Aorta (tissue), 5 donors: ENCODE measurements at regions not wholly inside any gene's neighbourhood (a gene's known extent, or its start where the extent isn't known, plus 50 kb on each side); places are given as distances from the start of the nearest gene placed in this dataset.
A peak's percentile ranks its signal among the peaks of the same experiment; 100 is the strongest.
"Not testable (repeated sequence)": the region's sequence is repeated elsewhere in the genome, so short reads cannot be mapped to it uniquely, and the experiment has no call there.

Source experiments
- ATAC-seq: fragments of 200-7000 bp; cut with Tn5 transposase; one replicate; pipeline ENCODE4 v1.9.1; 2022; ENCODE audit warnings: moderate library complexity; ENCODE audit not compliant: low FRiP score
- DNase-seq, 2 donors: peaks; one replicate each; pipeline ENCODE4 v3.0.0-alpha.2; 2020
- H3K27ac ChIP-seq, 2 donors: one replicate each; pipeline ENCODE4 v1.5.1; 2013; ENCODE audit warnings: low read length in 2 of 2, mild to moderate bottlenecking in 2 of 2, moderate library complexity in 2 of 2, control low read depth in 1 of 2, inconsistent platforms in 1 of 2, low read depth in 1 of 2
- H3K27me3 ChIP-seq, 2 donors: one replicate each; pipeline ENCODE4 v1.6.1; 2013; ENCODE audit warnings: control low read depth in 1 of 2, low read length in 1 of 2, mild to moderate bottlenecking in 1 of 2, moderate library complexity in 1 of 2; ENCODE audit not compliant: insufficient read depth in 2 of 2, control insufficient read depth in 1 of 2
- H3K36me3 ChIP-seq, 2 donors: one replicate each; pipeline ENCODE4 v1.6.1; 2013; ENCODE audit warnings: control low read depth in 1 of 2, low read length in 1 of 2, mild to moderate bottlenecking in 1 of 2; ENCODE audit not compliant: insufficient read depth in 2 of 2, control insufficient read depth in 1 of 2
- H3K4me1 ChIP-seq, 2 donors: one replicate each; pipeline ENCODE4 v1.6.1; 2013; ENCODE audit warnings: low read length in 2 of 2, control low read depth in 1 of 2, mild to moderate bottlenecking in 1 of 2, moderate library complexity in 1 of 2; ENCODE audit not compliant: insufficient read depth in 2 of 2, control insufficient read depth in 1 of 2
- H3K4me3 ChIP-seq, 2 donors: one replicate each; pipeline ENCODE4 v1.5.1; 2013; ENCODE audit warnings: low read length in 2 of 2, control low read depth in 1 of 2, mild to moderate bottlenecking in 1 of 2
- H3K9me3 ChIP-seq: one replicate; pipeline ENCODE4 v1.6.1; 2013; ENCODE audit warnings: mild to moderate bottlenecking, low read length; ENCODE audit not compliant: control insufficient read depth
- WGBS, 2 donors: extraction: QIAGEN DNeasy Blood & Tissue Kit; methylation state at CpG; one replicate each; pipeline ENCODE4 v1.1.7; 2013; 5-methylcytosine and 5-hydroxymethylcytosine counted together
- intact Hi-C, 2 donors: fragments of 100-400 bp; cut with DNase I; formaldehyde crosslinking; loops; one replicate each; pipeline versions ENCODE4 v1.14.2 to v1.15.0; 2022
- donor health status: healthy with polysubstance abuse.
- donor health status: Bipolar disorder and iron deficiency.
- donor health status: DM: no; HTN: no; CAD: no.
- donor health status: DM: no; HTN: no; CAD: no.
- donor health status: DM: yes; HTN: yes; CAD: no.

DNA sequence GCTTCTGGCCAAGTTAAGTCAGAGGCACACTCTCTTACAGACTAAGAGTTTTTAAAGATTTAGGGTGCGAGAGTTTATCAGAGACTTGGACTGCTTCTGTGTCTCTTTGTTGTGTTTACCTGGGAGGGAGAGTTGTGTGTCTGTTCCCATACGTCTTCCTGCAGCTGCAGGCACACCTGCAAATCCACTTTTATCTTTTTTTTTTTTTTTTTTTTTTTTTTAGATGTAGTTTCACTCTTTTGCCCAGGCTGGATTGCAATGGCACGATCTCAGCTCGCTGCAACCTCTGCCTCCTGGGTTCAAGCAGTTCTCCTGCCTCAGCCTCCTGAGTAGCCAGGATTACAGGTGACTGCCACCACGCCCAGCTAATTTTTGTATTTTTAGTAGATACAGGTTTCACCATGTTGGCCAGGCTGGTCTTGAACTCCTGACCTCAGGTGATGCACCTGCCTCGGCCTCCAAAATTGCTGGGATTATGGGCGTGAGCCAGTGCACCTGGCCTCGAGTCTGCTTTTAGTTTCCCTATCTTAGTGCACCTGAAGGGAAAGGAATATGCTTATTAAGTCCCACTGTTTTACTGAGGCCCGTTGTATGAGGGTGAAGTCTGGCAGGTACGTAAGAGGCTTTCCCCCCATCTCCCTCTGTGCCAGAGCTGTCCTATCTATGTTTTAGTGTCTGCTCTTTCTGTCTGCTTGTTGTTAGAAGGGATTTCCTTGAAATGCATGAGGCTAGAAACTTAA, 1488.0 kb downstream of the CDH11 start:
- intact Hi-C loops, H3K36me3 ChIP-seq, ATAC-seq, H3K4me3 ChIP-seq, DNase-seq, H3K9me3 ChIP-seq, H3K4me1 ChIP-seq, H3K27me3 ChIP-seq, H3K27ac ChIP-seq: not testable (repeated sequence)
- 88 to 91% methylated on average over 10 of the region's 10 CpGs for WGBS, 2 donors

DNA sequence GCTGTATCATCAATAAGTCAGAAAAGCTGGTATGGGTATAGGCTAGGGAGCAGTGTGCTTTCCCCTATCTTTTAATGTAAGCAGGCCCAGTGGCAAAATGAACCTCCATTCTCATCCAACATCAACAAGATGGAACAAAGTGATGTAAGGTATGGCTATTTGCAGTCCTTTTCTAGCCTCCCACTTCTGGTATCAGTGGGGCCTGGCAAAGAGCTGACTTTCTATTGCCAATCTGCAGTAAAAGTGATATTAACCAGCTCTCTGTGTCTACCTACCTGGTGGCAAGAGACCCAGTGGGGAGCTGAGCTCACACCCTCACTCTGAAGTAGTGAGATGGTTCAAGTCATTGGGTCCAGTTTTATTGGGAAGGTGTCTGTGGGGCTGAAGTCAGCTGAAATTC, 1492.6 kb downstream of the CDH11 start:
- intact Hi-C loops: no loop called here

DNA sequence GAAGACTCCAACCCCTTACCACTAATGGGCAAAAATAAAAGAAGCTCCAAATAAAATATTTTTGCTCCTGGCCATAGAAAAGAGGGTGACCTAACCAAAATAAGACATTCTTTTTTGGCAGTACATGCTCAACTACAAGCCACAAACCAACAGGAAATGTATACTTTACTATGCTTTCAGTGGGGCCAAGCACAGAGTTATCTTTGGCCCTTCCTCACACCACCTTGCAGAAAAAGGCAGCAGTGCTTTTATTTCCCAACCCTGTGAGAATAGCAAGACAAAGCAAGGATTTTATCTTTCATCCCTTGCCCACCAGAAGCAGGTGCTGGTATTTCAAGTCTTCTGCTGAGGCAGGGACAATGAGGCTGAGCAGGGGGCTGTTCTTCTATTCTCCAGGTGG, 1493.1 kb downstream of the CDH11 start:
- no peak for ATAC-seq
- Histone ChIP-seq H3K9me3 (no peaks in the 10 kb centered on the region), H3K36me3 (no peaks in the 10 kb centered on the region), H3K27me3 (peaks cover 0 to 3% of the 10 kb centered on the region in 2 donors), H3K4me3 (no peak overlapping the region), H3K4me1 (no peaks in the 10 kb centered on the region), H3K27ac (no peak overlapping the region)
- no peak for DNase-seq
- intact Hi-C loops: no loop called here

More for the DNA sequence above, 1492.6 kb downstream of the CDH11 start:
- no peak overlapping the region for H3K4me3 ChIP-seq
- H3K4me1 ChIP-seq: no peaks in the 10 kb centered on the region
- H3K9me3 ChIP-seq: no peaks in the 10 kb centered on the region
- H3K27me3 ChIP-seq: peaks cover 0 to 3% of the 10 kb centered on the region in 2 donors
- ATAC-seq (no peak), DNase-seq (no peak)
- H3K36me3 ChIP-seq: no peaks in the 10 kb centered on the region
- H3K27ac ChIP-seq: no peak overlapping the region

DNA sequence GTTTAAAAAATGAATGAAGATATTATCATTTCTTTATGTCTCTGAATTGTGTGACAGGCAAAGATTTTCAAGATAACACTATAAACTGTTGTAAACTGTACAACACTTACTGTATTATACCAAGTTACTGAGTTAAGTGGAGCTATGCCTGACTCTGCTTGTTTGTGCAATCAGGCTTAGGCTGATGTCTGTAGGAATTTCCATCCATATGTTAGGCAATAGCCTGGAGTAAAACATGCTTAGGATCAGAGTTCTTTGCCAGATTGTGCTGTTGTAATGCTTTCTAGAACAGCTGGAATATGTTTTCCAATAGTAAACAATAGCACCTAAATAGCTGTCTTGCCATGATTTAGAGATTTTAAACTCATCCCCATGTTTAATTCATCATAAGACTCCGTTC, 1496.7 kb downstream of the CDH11 start:
- H3K36me3 ChIP-seq: no peaks in the 10 kb centered on the region
- peaks cover 0 to 3% of the 10 kb centered on the region in 2 donors for H3K27me3 ChIP-seq
- DNase-seq: no peak
- H3K4me3 ChIP-seq: no peak overlapping the region
- H3K27ac ChIP-seq: no peak overlapping the region
- intact Hi-C loops: no loop called here
- no peaks in the 10 kb centered on the region for H3K9me3 ChIP-seq
- WGBS, 2 donors: 86 to 92% methylated on average over 1 of the region's 1 CpG
- ATAC-seq: no peak
- no peaks in the 10 kb centered on the region for H3K4me1 ChIP-seq

DNA sequence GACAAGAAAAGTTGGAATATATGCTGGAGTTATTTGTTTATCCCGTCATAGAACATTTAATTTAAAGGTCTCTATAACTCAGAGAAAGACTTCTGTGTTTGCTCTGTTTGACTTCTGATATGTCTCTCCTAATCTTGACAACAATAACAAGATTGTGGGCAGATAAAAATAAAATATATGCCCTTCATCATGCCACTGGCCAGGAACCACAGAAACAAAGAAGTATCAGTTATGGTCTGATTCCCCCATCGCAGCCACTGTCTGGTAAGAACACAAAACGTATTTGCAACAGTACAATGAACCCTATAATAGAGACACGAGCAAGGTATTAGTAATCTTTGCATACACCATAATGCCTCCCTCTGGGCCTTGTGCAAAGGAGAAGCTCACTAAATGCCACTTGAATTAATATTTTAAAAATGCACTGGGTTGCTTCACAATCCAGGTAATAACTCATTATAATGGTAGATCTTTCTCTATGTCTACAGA, 1498.3 kb downstream of the CDH11 start:
- intact Hi-C loops: no loop called here
- Histone ChIP-seq H3K4me1 (no peaks in the 10 kb centered on the region), H3K9me3 (no peaks in the 10 kb centered on the region), H3K27me3 (peaks cover 0 to 3% of the 10 kb centered on the region in 2 donors), H3K27ac (no peak overlapping the region), H3K36me3 (no peaks in the 10 kb centered on the region), H3K4me3 (no peak overlapping the region)
- DNase-seq: no peak
- no peak for ATAC-seq
- 51 to 63% methylated on average over 4 of the region's 4 CpGs for WGBS, 2 donors

DNA sequence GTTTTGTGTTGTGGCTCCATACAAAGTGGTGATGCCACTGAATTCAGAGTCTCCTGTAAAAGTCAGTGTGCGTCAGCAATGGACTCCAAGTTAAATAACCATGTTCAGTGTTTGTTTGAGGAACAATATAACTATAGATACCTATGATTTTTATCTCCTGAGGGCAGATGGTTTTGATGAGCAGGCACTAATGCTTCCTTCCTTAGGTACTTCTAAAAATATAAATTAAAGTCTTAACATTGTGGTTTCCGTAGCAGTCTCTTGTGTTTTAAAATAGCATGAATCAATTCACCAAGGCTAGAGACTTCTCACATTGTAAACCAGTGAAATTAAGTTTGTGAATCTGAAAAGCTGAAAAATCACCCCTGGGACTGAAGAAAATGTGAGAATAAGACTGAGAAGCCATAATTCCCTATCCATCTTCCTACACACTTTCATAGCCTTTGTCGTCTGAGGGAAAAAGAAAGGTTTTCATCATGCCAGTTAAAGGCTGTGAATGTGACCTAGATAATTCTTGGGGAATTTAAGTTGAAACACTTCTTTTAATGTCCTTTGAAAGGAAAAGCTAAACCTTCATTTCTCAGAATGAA, 1502.9 kb downstream of the CDH11 start:
- no peak overlapping the region for H3K4me3 ChIP-seq
- intact Hi-C loops: no loop called here
- no peaks in the 10 kb centered on the region for H3K9me3 ChIP-seq
- no peaks in the 10 kb centered on the region for H3K36me3 ChIP-seq
- ATAC-seq: no peak
- no peaks in the 10 kb centered on the region for H3K4me1 ChIP-seq
- 57 to 62% methylated on average over 3 of the region's 3 CpGs for WGBS, 2 donors
- no peaks in the 10 kb centered on the region for H3K27me3 ChIP-seq
- H3K27ac ChIP-seq: no peak overlapping the region
- no peak for DNase-seq

DNA sequence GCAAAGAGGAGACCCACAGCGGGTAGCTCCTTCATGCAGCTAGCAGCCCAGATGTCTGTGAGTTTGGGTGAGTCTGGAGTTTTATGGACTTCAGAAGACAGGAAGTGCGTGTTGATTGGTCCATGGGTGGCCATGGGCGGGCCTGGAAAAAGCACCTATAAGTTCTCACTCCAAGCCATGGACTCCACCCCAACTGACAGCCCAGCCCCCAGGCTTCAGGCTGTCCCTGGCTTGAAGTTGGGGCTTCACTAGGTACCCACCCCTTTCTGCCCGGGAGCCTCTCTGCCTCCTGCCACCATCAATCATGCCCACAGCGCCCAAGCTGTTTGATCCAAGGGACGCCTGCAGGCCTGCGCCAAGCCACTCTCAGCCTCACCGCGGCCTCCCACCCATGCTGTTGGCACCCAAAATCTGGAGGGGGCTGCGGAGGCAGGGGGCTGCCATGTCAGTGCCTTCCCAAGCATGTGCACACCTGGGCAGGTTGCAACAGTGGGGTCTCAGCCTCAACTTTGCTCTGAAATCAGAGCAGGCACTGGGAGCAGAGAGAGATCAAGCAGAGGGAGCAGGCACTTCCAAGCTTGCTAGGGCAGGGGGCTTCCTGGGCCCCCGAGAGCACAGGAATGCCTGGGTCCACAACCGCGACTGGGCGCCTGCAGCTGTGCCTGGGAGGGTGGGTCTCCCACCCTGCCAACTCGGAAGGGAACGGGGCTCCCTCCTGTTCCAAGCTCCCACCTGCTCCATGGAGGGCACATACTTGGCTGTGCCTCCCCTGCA, 1503.7 kb downstream of the CDH11 start:
- peak in 1 of 2 donors; percentile 62 for DNase-seq
- no peak overlapping the region for H3K27ac ChIP-seq
- no peaks in the 10 kb centered on the region for H3K36me3 ChIP-seq
- intact Hi-C loops: no loop called here
- no peaks in the 10 kb centered on the region for H3K4me1 ChIP-seq
- peak; percentile 36 for ATAC-seq
- 77 to 82% methylated on average over 16 of the region's 16 CpGs for WGBS, 2 donors
- H3K27me3 ChIP-seq: no peaks in the 10 kb centered on the region
- no peak overlapping the region for H3K4me3 ChIP-seq
- no peaks in the 10 kb centered on the region for H3K9me3 ChIP-seq

DNA sequence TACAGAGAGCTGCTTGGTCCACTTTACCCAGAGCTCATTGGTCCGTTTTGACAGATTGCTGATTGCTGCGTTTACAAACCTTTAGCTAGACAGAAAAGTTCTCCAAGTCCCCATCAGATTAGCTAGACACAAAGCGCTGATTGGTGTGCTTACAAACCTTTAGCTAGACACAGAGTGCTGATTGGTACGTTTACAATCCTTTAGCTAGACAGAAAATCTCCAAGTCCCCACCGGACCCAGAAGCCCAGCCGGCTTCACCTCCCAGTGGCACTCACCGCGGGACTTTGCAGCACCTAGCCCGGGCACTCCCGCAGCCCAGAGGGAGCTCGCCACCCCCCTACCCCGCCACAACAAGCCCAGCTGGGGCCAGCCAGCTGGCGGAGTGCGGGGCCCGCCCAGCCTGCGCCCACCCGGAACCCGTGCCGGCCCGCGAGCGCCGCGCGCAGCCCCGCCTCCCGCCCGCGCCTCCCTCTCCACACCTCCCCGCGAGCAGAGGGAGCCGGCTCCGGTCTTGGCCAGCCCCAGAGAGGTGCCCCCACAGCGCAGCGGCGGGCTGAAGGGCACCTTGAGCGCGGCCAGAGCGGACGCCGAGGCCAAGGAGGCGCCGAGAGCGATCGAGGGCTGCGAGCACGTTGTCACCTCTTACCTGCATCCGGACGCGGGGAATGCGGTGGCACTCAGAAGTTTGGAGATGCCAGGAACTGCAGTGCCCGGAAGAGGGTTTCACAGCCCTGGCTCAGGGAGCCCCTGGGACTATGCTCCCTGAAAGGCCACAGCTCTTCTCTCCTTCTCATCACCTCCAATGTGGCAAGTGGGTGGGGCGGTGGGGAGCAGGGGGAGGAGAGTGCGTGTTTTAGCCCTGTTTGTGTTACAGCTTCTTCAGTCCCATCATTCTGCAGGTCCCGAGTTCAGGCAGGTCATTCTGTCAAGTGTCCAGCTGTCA, 1504.5 kb downstream of the CDH11 start:
- ATAC-seq: no peak
- Histone ChIP-seq H3K4me1 (no peaks in the 10 kb centered on the region), H3K4me3 (no peak overlapping the region), H3K27ac (no peak overlapping the region), H3K9me3 (no peaks in the 10 kb centered on the region), H3K27me3 (no peaks in the 10 kb centered on the region), H3K36me3 (no peaks in the 10 kb centered on the region)
- DNase-seq: peak in 1 of 2 donors; percentile 67
- WGBS, 2 donors: 15 to 19% methylated on average over 50 to 55 of the region's 55 CpGs
- intact Hi-C loops: no loop called here
